Activated T-cell treated with anti-CD3 and anti-CD28 coated beads, Interleukin-2, amount 50 U/mL, for 48 hours (primary cell): ENCODE measurements at regions not wholly inside any gene's neighbourhood (a gene's known extent, or its start where the extent isn't known, plus 50 kb on each side); places are given as distances from the start of the nearest gene placed in this dataset.

Experiments
- DNase-seq, 2 experiments: peaks; one replicate each; pipeline ENCODE4 v3.0.0-alpha.2; 2020

GRCh38 chr5:38094889-38095288 is 163.5 kb upstream of the EGFLAM start:
- no peak for DNase-seq

DNA sequence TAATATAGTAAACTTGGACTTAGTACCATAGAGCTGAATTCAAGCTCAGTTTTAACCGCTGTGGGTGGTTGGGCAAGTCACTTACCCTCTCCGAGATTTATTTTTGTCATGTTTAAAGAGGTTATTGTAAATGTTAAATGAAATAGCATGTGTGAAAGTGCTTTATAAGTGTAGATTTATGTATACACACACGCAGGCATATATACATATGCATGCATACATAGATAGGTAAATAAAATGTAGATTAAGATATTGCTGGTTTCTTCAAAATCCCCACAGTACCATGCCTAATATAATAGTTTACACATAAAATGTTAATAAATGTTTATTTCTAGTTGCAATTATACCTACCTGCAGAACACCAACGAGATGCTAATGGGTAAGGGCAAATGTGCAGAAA is 164.5 kb upstream of the EGFLAM start:
- no peak for DNase-seq

GRCh38 chr5:38086777-38087176 is 171.6 kb upstream of the EGFLAM start:
- DNase-seq = no peak

DNA sequence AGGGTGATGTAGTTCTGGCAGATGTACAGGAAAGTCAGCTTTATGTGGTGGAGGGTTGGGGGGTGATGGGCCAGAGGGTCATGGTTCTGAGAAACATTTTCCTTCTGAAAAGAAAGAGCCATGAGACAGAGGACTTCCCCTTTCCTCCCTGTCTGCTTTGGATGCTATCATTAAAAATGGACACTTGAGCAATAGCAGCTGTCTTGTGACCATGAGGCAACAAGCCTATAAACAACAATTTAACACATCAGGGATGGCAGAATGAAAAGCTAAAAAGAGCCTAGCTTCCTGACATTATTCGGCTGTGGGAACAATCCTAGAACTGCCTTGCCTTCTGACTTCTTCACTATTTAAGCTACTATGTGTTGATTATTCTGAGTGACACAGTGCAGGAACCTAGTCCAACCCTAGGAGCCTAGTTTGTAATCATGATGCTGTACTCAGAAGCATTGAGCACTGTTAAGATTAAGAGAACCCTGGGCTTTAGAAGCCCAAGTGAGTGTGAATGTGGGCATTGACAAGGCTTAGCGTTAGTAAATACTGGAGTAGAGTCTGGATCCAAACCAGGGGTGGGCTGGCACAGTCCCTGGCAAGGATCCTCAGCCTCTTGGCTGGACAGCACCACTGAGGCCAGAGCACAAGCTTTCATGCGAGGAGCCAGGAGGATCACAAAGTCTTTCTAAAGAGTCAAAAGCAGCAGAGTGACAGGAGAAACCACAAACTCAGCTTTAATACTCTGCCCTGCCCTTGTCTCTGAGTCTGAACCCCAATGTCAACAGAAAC is 178.5 kb upstream of the EGFLAM start:
- DNase-seq = no peak

DNA sequence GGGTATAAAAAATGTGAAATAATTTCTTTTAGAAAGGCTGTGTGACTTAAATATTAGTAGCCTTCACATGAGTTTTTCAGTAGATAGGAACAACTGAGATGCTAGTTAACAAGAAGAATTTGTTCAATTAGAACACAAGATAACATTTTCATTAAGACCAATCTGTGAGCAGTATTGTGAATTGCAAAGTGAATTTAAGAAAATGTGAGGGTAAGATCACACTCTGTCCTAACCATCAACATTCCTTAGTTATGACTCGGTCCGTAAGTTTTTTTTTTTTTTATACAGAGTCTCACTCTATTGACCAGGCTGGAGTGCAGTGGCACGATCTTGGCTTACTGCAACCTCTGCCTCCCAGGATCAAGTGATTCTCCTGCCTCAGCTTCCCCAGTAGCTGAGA is 180.2 kb upstream of the EGFLAM start:
- no peak for DNase-seq

GRCh38 chr5:38077652-38078051 is 180.7 kb upstream of the EGFLAM start:
- no peak for DNase-seq

GRCh38 chr5:38071831-38072694 is 186.3 kb upstream of the EGFLAM start:
- DNase-seq = no peak

GRCh38 chr5:38070304-38070950 is 187.9 kb upstream of the EGFLAM start:
- no peak for DNase-seq

DNA sequence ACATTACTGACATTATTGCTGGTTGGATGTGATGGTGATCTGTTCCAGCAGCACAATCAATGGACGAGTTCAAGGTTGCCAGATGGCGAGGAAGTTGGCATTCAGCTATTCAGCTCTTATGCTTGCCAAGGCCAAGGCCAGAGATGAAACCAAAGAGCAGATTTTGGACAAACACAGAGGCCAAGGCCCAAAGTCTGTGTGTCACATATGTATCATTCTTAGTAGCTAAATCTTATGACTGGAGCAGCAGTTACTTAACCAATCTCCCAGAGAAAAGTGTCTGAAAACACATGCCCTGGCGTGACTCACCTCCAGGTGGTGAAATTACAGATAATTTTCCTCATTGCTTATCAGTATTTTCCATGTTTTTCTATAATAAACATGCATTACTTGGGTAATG is 189.0 kb upstream of the EGFLAM start:
- DNase-seq = no peak

DNA sequence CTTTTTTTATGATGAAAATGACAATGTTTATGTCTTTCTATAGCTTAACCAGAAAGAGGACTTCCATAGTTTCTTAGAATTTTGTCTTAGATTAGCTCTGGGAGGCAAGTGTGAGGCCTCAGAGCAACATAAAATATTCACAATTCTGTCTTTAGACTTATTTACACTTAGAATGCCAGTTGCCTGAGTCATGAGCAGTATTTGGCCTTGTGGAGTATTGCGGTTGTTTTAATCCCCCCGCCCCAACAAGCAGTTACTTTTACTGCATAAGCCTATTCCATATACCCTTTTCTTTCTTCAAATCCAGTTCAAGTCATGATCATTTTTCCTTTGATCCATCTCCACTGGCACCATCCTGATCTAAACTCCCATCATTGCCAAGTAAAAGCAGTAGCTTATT is 198.0 kb upstream of the EGFLAM start:
- no peak for DNase-seq

- DNase-seq = no peak
Observed at GRCh38 chr5:38059876-38060275, 198.5 kb upstream of the EGFLAM start.

GRCh38 chr5:38051711-38052511 is 206.4 kb upstream of the EGFLAM start:
- DNase-seq = no peak

GRCh38 chr5:38048400-38048799 is 208.6 kb upstream of the GDNF start:
- DNase-seq = no peak

- DNase-seq = no peak
Observed at GRCh38 chr5:38046103-38046502, 206.3 kb upstream of the GDNF start.

DNA sequence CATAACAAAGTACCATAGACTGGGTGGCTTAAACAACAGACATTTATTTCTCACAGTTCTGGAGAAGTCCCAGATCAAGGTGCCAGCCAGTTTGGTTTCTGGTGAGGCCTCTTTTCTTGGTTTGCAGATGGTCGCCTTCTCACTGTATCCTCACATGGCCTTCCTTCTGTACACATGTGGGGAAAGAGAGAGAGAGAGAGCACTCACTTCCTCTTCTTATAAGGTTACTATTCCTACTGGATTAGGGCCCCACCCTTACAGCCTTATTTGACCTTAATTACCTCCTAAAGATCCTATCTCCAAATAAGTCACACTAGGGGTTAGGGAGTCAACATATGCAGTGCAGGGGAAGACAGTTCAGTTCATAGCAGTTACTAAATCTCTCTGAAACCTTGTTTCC is 205.6 kb upstream of the GDNF start:
- no peak for DNase-seq

- DNase-seq = no peak
Observed at GRCh38 chr5:38039826-38040225, 200.0 kb upstream of the GDNF start.

DNA sequence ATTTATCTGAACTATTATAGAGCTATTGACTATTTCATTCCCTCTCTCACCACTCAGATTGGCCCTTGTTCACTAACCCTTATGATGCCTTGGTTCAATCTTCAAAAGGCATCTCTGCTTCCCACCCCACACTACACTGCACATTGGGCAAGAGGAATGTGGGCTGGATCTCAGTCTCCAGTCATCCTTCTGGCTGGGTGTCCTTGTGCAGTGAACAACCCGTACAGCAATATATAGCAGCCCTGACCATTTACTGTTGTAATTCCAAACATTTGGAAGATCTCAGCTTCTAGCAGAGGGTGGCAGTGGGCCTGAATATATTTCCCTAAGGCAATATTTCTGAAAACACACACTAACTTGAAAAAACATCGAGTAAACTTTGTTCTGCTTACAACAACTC is 199.2 kb upstream of the GDNF start:
- DNase-seq = no peak

DNA sequence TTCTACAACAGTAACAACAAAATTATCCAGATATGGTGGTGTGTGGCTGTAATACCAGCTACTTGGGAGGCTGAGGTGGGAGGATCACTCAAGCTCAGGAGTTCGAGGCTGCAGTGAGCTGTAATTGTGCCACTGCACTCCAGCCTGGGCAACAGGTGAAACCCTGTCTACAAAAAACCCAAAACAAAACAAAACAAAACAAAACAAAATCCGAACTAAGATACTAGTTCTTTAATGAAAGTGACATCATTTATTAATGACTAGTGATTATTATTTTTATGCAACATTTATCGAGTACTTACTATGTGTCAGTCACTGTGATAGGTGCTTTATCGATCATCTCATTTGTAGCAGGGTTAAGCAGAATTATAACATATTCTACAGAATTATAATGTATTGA is 196.9 kb upstream of the GDNF start:
- no peak for DNase-seq

DNA sequence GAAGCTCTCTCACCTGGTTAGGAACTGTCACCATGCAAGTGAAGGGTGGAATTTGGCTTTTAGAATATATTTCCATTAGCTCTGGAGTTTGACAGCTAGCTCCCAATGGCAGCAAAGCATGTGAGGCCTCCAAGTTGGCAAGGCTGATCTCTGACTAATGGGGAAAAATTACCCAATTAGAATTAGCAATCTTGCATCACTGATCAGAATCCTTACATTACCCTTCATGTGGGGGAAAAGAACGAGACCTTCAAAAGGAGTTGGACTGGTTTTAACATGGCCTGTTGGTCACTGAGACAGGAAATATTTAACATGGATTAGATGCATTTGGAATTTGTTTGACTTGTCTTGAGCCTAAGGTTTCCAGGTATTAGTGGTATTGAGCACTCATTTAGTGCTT is 192.3 kb upstream of the GDNF start:
- DNase-seq = no peak

DNA sequence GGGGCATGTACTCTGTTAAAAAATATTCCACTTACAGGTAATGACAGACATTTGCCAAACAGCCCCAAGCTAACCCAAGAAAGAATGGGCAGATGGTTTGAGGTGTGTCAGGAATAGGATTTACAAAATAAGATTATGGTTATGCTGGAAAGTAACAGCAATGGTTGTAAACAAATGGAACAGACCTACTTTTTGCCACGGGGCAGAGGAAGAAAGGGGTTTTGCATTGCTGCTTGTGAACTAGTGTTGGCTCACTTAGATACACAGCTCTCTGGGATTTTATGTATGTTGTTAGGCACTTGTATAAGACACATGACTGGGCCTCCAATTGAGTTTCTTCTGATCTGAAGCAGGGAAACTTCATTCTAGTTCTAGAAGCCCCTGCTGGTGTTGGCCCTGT is 191.5 kb upstream of the GDNF start:
- no peak for DNase-seq

DNA sequence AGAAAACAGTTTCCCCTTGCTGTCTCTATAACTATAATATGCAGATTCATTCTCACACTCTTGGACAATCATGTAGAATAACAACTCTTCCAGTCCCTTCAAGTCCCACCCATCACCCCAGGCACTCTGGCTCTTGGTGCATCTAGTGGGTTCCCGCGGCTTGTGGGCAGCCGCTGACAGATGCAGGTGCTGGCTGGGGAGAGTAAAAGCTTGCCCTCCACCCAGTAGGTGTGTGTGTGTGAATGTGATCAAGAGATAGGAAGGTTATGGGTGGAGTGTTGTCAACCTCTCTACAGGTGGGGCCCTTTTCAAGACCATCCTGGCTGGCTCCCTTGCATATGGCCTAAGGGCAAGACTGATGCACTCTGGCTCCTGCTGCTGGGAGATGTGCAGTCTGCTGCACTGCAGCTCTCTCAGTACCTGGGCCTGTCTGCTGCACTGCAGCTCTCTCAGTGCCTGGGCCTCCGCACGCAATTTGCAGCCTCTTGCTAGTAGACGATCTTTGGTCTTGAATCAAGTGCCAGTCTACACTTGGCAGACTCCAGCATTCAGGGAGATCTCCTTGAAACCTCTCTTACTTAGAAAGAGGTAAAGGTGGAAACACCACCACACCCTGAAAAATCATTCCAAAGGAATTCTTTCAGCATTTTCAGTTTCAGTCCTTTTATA is 189.7 kb upstream of the GDNF start:
- DNase-seq = no peak

- DNase-seq = no peak
Observed at GRCh38 chr5:38023799-38024198, 184.0 kb upstream of the GDNF start.
